ENCODE measurements at regions not wholly inside any gene's neighbourhood (a gene's known extent, or its start where the extent isn't known, plus 50 kb on each side); places are given as distances from the start of the nearest gene placed in this dataset.
A peak's percentile ranks its signal among the peaks of the same experiment; 100 is the strongest.

GRCh38 chr2:228503731-228504130 lies 322.2 kb upstream of the SPHKAP start:
- Histone ChIP-seq H3K36me3 (no peaks in the 10 kb centered on the region), H3K4me3 (no peak overlapping the region), H3K9me3 (replicated peaks) (no peaks in the 10 kb centered on the region), H3K27me3 (ENCODE audit: low read depth) (no peaks in the 10 kb centered on the region), H3K27ac (replicated peaks) (no peak overlapping the region), H3K4me1 (peaks cover 17% of the 10 kb centered on the region)
- intact Hi-C loops (cut with micrococcal nuclease): no loop called here
- TF ChIP-seq CTCF (IDR thresholded peaks at IDR 0.05; ENCODE audit: borderline replicate concordance): no peak
- DNase-seq: no peak

GRCh38 chr2:228493852-228494251 lies 312.4 kb upstream of the SPHKAP start:
- H3K36me3 ChIP-seq: no peaks in the 10 kb centered on the region
- DNase-seq: no peak
- intact Hi-C loops (cut with micrococcal nuclease): no loop called here
- H3K9me3 ChIP-seq (replicated peaks): no peaks in the 10 kb centered on the region
- no peak overlapping the region for H3K27ac ChIP-seq (replicated peaks)
- H3K4me1 ChIP-seq: no peaks in the 10 kb centered on the region
- no peak for TF ChIP-seq CTCF (IDR thresholded peaks at IDR 0.05; ENCODE audit: borderline replicate concordance)
- no peaks in the 10 kb centered on the region for H3K27me3 ChIP-seq (ENCODE audit: low read depth)
- H3K4me3 ChIP-seq: no peak overlapping the region

- Histone ChIP-seq H3K4me3 (no peak overlapping the region), H3K9me3 (replicated peaks) (peaks cover 13% of the 10 kb centered on the region), H3K4me1 (no peaks in the 10 kb centered on the region), H3K36me3 (no peaks in the 10 kb centered on the region), H3K27me3 (ENCODE audit: low read depth) (no peaks in the 10 kb centered on the region), H3K27ac (replicated peaks) (no peak overlapping the region)
- no peak for TF ChIP-seq CTCF (IDR thresholded peaks at IDR 0.05; ENCODE audit: borderline replicate concordance)
- intact Hi-C loops (cut with micrococcal nuclease): no loop called here
- DNase-seq: no peak
These were observed 297.5 kb upstream of the SPHKAP start for GRCh38 chr2:228479014-228479413.

GRCh38 chr2:228474466-228474865 lies 293.0 kb upstream of the SPHKAP start:
- intact Hi-C loops (cut with micrococcal nuclease): no loop called here
- Histone ChIP-seq H3K4me1 (no peaks in the 10 kb centered on the region), H3K4me3 (no peak overlapping the region), H3K9me3 (replicated peaks) (peaks cover 19% of the 10 kb centered on the region), H3K36me3 (no peaks in the 10 kb centered on the region), H3K27me3 (ENCODE audit: low read depth) (no peaks in the 10 kb centered on the region), H3K27ac (replicated peaks) (no peak overlapping the region)
- no peak for TF ChIP-seq CTCF (IDR thresholded peaks at IDR 0.05; ENCODE audit: borderline replicate concordance)
- DNase-seq: no peak

- DNase-seq: no peak
- peaks cover 14% of the 10 kb centered on the region for H3K9me3 ChIP-seq (replicated peaks)
- TF ChIP-seq CTCF (IDR thresholded peaks at IDR 0.05; ENCODE audit: borderline replicate concordance): no peak
- H3K36me3 ChIP-seq: no peaks in the 10 kb centered on the region
- intact Hi-C loops (cut with micrococcal nuclease): no loop called here
- no peak overlapping the region for H3K27ac ChIP-seq (replicated peaks)
- H3K4me3 ChIP-seq: no peak overlapping the region
- peaks cover 9% of the 10 kb centered on the region for H3K4me1 ChIP-seq
- H3K27me3 ChIP-seq (ENCODE audit: low read depth): no peaks in the 10 kb centered on the region
These were observed 288.2 kb upstream of the SPHKAP start for GRCh38 chr2:228469721-228470120.

- peak overlapping the region; percentile 11 for H3K27ac ChIP-seq (replicated peaks)
- peaks cover 14% of the 10 kb centered on the region for H3K9me3 ChIP-seq (replicated peaks)
- H3K36me3 ChIP-seq: no peaks in the 10 kb centered on the region
- H3K4me1 ChIP-seq: peaks cover 9% of the 10 kb centered on the region
- intact Hi-C loops (cut with micrococcal nuclease): no loop called here
- DNase-seq: no peak
- TF ChIP-seq CTCF (IDR thresholded peaks at IDR 0.05; ENCODE audit: borderline replicate concordance): no peak
- no peaks in the 10 kb centered on the region for H3K27me3 ChIP-seq (ENCODE audit: low read depth)
- no peak overlapping the region for H3K4me3 ChIP-seq
These were observed 285.4 kb upstream of the SPHKAP start for GRCh38 chr2:228466851-228467250.

All from left ventricle myocardium inferior (tissue), 1 donor.